WTC11 (cell line): ENCODE measurements at regions not wholly inside any gene's neighbourhood (a gene's known extent, or its start where the extent isn't known, plus 50 kb on each side); places are given as distances from the start of the nearest gene placed in this dataset.

Source experiments
- ATF3 ChIP-seq: sonication (generic); formaldehyde crosslinking; conservative IDR thresholded peaks from 2 replicates; pipeline ENCODE4 v1.8.1; 2022; ENCODE audit warnings: mild to moderate bottlenecking, missing genetic modification reagents
- CREB1 ChIP-seq: sonication (generic); formaldehyde crosslinking; IDR thresholded peaks from 2 replicates; pipeline ENCODE4 v1.8.0; 2023; ENCODE audit warnings: mild to moderate bottlenecking, missing genetic modification reagents
- CREM ChIP-seq: sonication (generic); formaldehyde crosslinking; IDR thresholded peaks from 2 replicates; pipeline ENCODE4 v1.8.1; 2022; ENCODE audit warnings: mild to moderate bottlenecking, missing genetic modification reagents, moderate library complexity
- CTCF ChIP-seq: fragments of 200-600 bp; IDR thresholded peaks from 2 replicates; pipeline ENCODE4 v1.8.0; 2022; ENCODE audit warnings: antibody characterized with exemption
- FOXJ3 ChIP-seq: sonication (generic); formaldehyde crosslinking; IDR thresholded peaks from 2 replicates; pipeline ENCODE4 v1.9.0; 2021; ENCODE audit warnings: missing genetic modification reagents, mild to moderate bottlenecking, borderline replicate concordance
- GABPB1 ChIP-seq: sonication (generic); formaldehyde crosslinking; IDR thresholded peaks from 2 replicates; pipeline ENCODE4 v1.8.1; 2023; ENCODE audit warnings: mild to moderate bottlenecking, missing genetic modification reagents
- GTF2I ChIP-seq: fragments of 250-450 bp; sonication (Bioruptor Pico); conservative IDR thresholded peaks from 2 replicates; pipeline ENCODE4 v1.4.0; 2021; ENCODE audit warnings: mild to moderate bottlenecking
- JUN ChIP-seq: sonication (generic); formaldehyde crosslinking; IDR thresholded peaks from 2 replicates; pipeline ENCODE4 v1.8.0; 2023; ENCODE audit warnings: mild to moderate bottlenecking, missing genetic modification reagents
- SMAD4 ChIP-seq: sonication (generic); formaldehyde crosslinking; IDR thresholded peaks from 2 replicates; pipeline ENCODE4 v1.8.0; 2022; ENCODE audit warnings: mild to moderate bottlenecking, missing genetic modification reagents
- TEAD4 ChIP-seq: sonication (generic); formaldehyde crosslinking; IDR thresholded peaks from 2 replicates; pipeline ENCODE4 v1.8.0; 2022; ENCODE audit warnings: mild to moderate bottlenecking, missing genetic modification reagents
- USF2 ChIP-seq: sonication (generic); formaldehyde crosslinking; IDR thresholded peaks from 2 replicates; pipeline ENCODE4 v1.8.1; 2023; ENCODE audit warnings: mild to moderate bottlenecking, missing genetic modification reagents, moderate library complexity
- ZNF281 ChIP-seq: sonication (generic); formaldehyde crosslinking; IDR thresholded peaks from 2 replicates; pipeline ENCODE4 v1.8.0; 2023; ENCODE audit warnings: mild to moderate bottlenecking, missing genetic modification reagents
- TF ChIP-seq, protein P1 (sequence below): sonication (generic); formaldehyde crosslinking; IDR thresholded peaks from 2 replicates; pipeline ENCODE4 v1.8.0; 2022; ENCODE audit warnings: mild to moderate bottlenecking, missing genetic modification reagents
- TF ChIP-seq, protein P2 (sequence below): sonication (generic); formaldehyde crosslinking; IDR thresholded peaks from 2 replicates; pipeline ENCODE4 v1.8.1; 2022; ENCODE audit warnings: mild to moderate bottlenecking, missing genetic modification reagents, moderate library complexity, borderline replicate concordance

DNA sequence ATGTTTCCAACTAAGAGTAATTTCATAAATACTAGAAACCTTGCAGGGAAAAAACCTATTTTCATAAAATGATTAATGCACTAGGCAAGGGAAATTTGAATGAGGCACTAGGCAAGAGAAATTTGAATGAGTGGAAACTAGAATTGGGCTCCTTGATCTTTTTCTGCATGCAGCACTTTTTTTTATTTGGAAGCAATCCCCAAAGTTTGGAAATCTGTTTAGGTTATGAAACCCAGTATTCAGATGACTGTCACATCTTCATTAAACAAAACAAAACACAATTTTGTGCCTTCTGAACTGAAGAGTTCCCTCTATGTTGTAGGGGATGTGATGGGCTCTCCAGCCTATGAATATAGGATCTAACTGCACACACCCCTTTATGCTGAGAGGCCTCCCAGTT is 201.9 kb downstream of the BAMBI start:
- TF ChIP-seq CTCF: no peak
- TF ChIP-seq, protein P1, sequence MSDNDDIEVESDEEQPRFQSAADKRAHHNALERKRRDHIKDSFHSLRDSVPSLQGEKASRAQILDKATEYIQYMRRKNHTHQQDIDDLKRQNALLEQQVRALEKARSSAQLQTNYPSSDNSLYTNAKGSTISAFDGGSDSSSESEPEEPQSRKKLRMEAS (CRISPR knock-in tag): no peak
- TF ChIP-seq GABPB1: no peak
- no peak for TF ChIP-seq TEAD4
- no peak for TF ChIP-seq FOXJ3 (CRISPR knock-in tag)
- no peak for TF ChIP-seq USF2 (CRISPR knock-in tag)
- no peak for TF ChIP-seq SMAD4
- no peak for TF ChIP-seq ZNF281 (CRISPR knock-in tag)
- TF ChIP-seq CREM (CRISPR knock-in tag): no peak
- TF ChIP-seq JUN (CRISPR knock-in tag): no peak
- TF ChIP-seq, protein P2, sequence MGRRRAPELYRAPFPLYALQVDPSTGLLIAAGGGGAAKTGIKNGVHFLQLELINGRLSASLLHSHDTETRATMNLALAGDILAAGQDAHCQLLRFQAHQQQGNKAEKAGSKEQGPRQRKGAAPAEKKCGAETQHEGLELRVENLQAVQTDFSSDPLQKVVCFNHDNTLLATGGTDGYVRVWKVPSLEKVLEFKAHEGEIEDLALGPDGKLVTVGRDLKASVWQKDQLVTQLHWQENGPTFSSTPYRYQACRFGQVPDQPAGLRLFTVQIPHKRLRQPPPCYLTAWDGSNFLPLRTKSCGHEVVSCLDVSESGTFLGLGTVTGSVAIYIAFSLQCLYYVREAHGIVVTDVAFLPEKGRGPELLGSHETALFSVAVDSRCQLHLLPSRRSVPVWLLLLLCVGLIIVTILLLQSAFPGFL (CRISPR knock-in tag): no peak
- no peak for TF ChIP-seq CREB1
- TF ChIP-seq GTF2I (CRISPR knock-in tag): no peak
- no peak for TF ChIP-seq ATF3 (CRISPR knock-in tag)
